Keratinocyte (primary cell): ENCODE measurements at regions not wholly inside any gene's neighbourhood (a gene's known extent, or its start where the extent isn't known, plus 50 kb on each side); places are given as distances from the start of the nearest gene placed in this dataset.
"Not testable (repeated sequence)": the region's sequence is repeated elsewhere in the genome, so short reads cannot be mapped to it uniquely, and the experiment has no call there.

Experiments used
- DNase-seq: peaks from one replicate; pipeline ENCODE4 v3.0.0-alpha.2; 2011; ENCODE audit warnings: low read depth, missing footprints, low spot score
- FAIRE-seq: peaks from 2 replicates; lab custom pipeline; 2011; peaks lifted over from hg19 to GRCh38; lab: Jason Lieb, UNC
- H2AFZ ChIP-seq: 2 replicates; pipeline ENCODE4 v1.6.0; 2012; ENCODE audit warnings: low read length, control low read depth, inconsistent platforms; ENCODE audit not compliant: control insufficient read depth
- H3K27ac ChIP-seq: 2 replicates; pipeline ENCODE4 v1.5.1; 2011; ENCODE audit warnings: low read length; ENCODE audit not compliant: control insufficient read depth, insufficient read depth
- H3K27me3 ChIP-seq: 3 replicates; pipeline ENCODE4 v1.6.0; 2011; ENCODE audit warnings: low read length; ENCODE audit not compliant: control insufficient read depth, insufficient read depth; ENCODE audit errors: extremely low read depth
- H3K36me3 ChIP-seq, 2 experiments: 2 replicates in 1 of 2; 3 replicates in 1 of 2; pipeline ENCODE4 v1.5.1; 2011; ENCODE audit warnings: low read length in 2 of 2, mild to moderate bottlenecking in 1 of 2; ENCODE audit not compliant: control insufficient read depth in 2 of 2, insufficient read depth in 2 of 2; ENCODE audit errors: extremely low read depth in 1 of 2
- H3K4me1 ChIP-seq: 3 replicates; pipeline ENCODE4 v1.5.1; 2011; ENCODE audit warnings: low read length; ENCODE audit not compliant: control insufficient read depth, insufficient read depth; ENCODE audit errors: extremely low read depth
- H3K4me2 ChIP-seq: 3 replicates; pipeline ENCODE4 v1.6.0; 2011; ENCODE audit warnings: low read depth, low read length; ENCODE audit not compliant: control insufficient read depth, insufficient read depth; ENCODE audit errors: extremely low read depth
- H3K4me3 ChIP-seq, 3 experiments: fragments of 200-600 bp in 1 of 3; sonication (generic) in 1 of 3; 2 replicates in 2 of 3; 3 replicates in 1 of 3; pipeline ENCODE4 v1.5.1; 2011 to 2016; ENCODE audit warnings: low read length in 3 of 3, mild to moderate bottlenecking in 3 of 3, control low read depth in 2 of 3, inconsistent platforms in 1 of 3, low read depth in 1 of 3, mixed read lengths in 1 of 3, mixed run types in 1 of 3, moderate library complexity in 1 of 3; ENCODE audit not compliant: control insufficient read depth in 2 of 3, insufficient read depth in 2 of 3; ENCODE audit errors: extremely low read depth in 1 of 3
- H3K79me2 ChIP-seq: 2 replicates; pipeline ENCODE4 v1.6.0; 2012; ENCODE audit warnings: low read length; ENCODE audit not compliant: control insufficient read depth, insufficient read depth
- H3K9ac ChIP-seq: 3 replicates; pipeline ENCODE4 v1.6.0; 2011; ENCODE audit warnings: low read length; ENCODE audit not compliant: control insufficient read depth, insufficient read depth; ENCODE audit errors: extremely low read depth
- H3K9me1 ChIP-seq: 3 replicates; pipeline ENCODE4 v1.6.0; 2011; ENCODE audit warnings: low read length; ENCODE audit not compliant: control insufficient read depth, insufficient read depth; ENCODE audit errors: extremely low read depth
- H3K9me3 ChIP-seq: 2 replicates; pipeline ENCODE4 v1.5.1; 2012; ENCODE audit warnings: low read depth, low read length; ENCODE audit not compliant: control insufficient read depth
- H4K20me1 ChIP-seq: 3 replicates; pipeline ENCODE4 v1.6.0; 2011; ENCODE audit warnings: low read length; ENCODE audit not compliant: control insufficient read depth, insufficient read depth; ENCODE audit errors: extremely low read depth
- CTCF ChIP-seq, 3 experiments: IDR thresholded peaks in 1 of 3; conservative IDR thresholded peaks in 1 of 3; optimal IDR thresholded peaks in 1 of 3; 2 replicates in 2 of 3; 3 replicates in 1 of 3; pipeline versions ENCODE3 to v1.5.1; 2011; ENCODE audit warnings: low read length in 3 of 3, mild to moderate bottlenecking in 3 of 3, moderate library complexity in 2 of 3, control low read depth in 1 of 3, inconsistent platforms in 1 of 3; ENCODE audit not compliant: insufficient read depth in 2 of 3; ENCODE audit errors: extremely low read depth in 1 of 3
- EZH2 ChIP-seq: IDR thresholded peaks from one replicate; pipeline ENCODE4 v1.6.1; 2012; ENCODE audit warnings: inconsistent platforms, mild to moderate bottlenecking, low read length, moderate library complexity
- dilution Hi-C: fragments of 300-500 bp; cut with MboI; formaldehyde crosslinking; loops from one replicate; pipeline ENCODE4 v1.7.0; 2020; ENCODE audit warnings: low sequenced_read_pairs; ENCODE audit not compliant: extremely low pct_ligation_motif_present

GRCh38 chr13:50766013-50766412 lies 77.5 kb downstream of the DLEU7 start:
- Histone ChIP-seq H3K4me1 (no peaks in the 10 kb centered on the region), H4K20me1 (no peaks in the 10 kb centered on the region), H3K9ac (no peak overlapping the region), H2AFZ (no peak overlapping the region), H3K27me3 (no peaks in the 10 kb centered on the region), H3K9me3 (no peaks in the 10 kb centered on the region), H3K27ac (no peak overlapping the region), H3K4me2 (no peak overlapping the region), H3K36me3 (no peaks in the 10 kb centered on the region), H3K79me2 (no peaks in the 10 kb centered on the region), H3K4me3 (no peak overlapping the region), H3K9me1 (no peaks in the 10 kb centered on the region)
- TF ChIP-seq EZH2 (no peak), CTCF (optimal IDR thresholded peaks at IDR 0.05 in 1 of 3, IDR thresholded peaks at IDR 0.05 in 1 of 3, conservative IDR thresholded peaks at IDR 0.05 in 1 of 3; ENCODE audit: extremely low read depth in 1 of 3, insufficient read depth in 2 of 3, low read length in 3 of 3) (no peak)
- DNase-seq: no peak
- no peak for FAIRE-seq
- dilution Hi-C loops: no loop called here

DNA sequence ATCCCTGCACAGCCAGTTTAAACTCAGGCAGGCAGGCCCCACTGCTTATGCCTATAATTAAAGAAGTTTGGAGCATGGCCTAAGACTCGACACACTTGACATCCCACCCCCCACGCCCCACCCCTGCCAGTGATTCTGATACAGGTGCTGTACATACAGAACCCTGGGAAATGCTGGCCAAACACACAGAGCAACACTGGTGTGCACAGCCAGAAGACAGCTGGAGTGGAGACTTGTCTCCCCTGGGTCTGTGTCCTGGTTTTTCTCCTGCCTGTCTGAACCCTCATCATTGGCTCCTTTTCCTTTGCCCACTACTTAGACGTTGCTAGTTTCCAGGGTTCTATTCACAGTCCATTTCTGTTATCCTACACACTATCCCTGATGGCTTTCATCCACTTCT lies 76.8 kb downstream of the DLEU7 start:
- Histone ChIP-seq H3K79me2 (no peaks in the 10 kb centered on the region), H3K36me3 (no peaks in the 10 kb centered on the region), H3K9me1 (no peaks in the 10 kb centered on the region), H3K27me3 (no peaks in the 10 kb centered on the region), H3K9ac (no peak overlapping the region), H3K4me2 (no peak overlapping the region), H4K20me1 (no peaks in the 10 kb centered on the region), H3K4me1 (no peaks in the 10 kb centered on the region), H3K4me3 (no peak overlapping the region), H3K27ac (no peak overlapping the region), H3K9me3 (no peaks in the 10 kb centered on the region), H2AFZ (no peak overlapping the region)
- no peak for TF ChIP-seq EZH2
- no peak for TF ChIP-seq CTCF (optimal IDR thresholded peaks at IDR 0.05 in 1 of 3, IDR thresholded peaks at IDR 0.05 in 1 of 3, conservative IDR thresholded peaks at IDR 0.05 in 1 of 3; ENCODE audit: extremely low read depth in 1 of 3, insufficient read depth in 2 of 3, low read length in 3 of 3)
- DNase-seq (no peak), FAIRE-seq (no peak)
- dilution Hi-C loops: no loop called here

GRCh38 chr13:50772881-50773280 lies 70.6 kb downstream of the DLEU7 start:
- H3K79me2 ChIP-seq, H4K20me1 ChIP-seq, DNase-seq, H3K36me3 ChIP-seq, H3K27me3 ChIP-seq, FAIRE-seq, H2AFZ ChIP-seq, H3K9me1 ChIP-seq, H3K4me3 ChIP-seq, H3K4me2 ChIP-seq, H3K4me1 ChIP-seq, H3K9me3 ChIP-seq, dilution Hi-C loops, H3K9ac ChIP-seq, H3K27ac ChIP-seq: not testable (repeated sequence)
